ENCODE measurements at regions not wholly inside any gene's neighbourhood (a gene's known extent, or its start where the extent isn't known, plus 50 kb on each side); places are given as distances from the start of the nearest gene placed in this dataset.

GRCh38 chr6:93789532-93789931 is 370.2 kb upstream of the EPHA7 start:
- no peak overlapping the region for H3K4me2 ChIP-seq (ENCODE audit: insufficient read depth, low read length)
- no peaks in the 10 kb centered on the region for H3K79me2 ChIP-seq (ENCODE audit: control insufficient read depth, insufficient read depth, low read length)
- no peak overlapping the region for H3K9ac ChIP-seq (replicated peaks; ENCODE audit: extremely low read depth, insufficient read depth, low read length)
- H3K27me3 ChIP-seq (ENCODE audit: control insufficient read depth in 2 of 2, insufficient read depth in 2 of 2, low read length in 2 of 2) = no peaks in the 10 kb centered on the region
- ChIA-PET CTCF (no interaction called here), POLR2A (no interaction called here)
- TF ChIP-seq POLR2A (IDR thresholded peaks at IDR 0.05; ENCODE audit: low read depth, low read length) (no peak), MAX (IDR thresholded peaks at IDR 0.05; ENCODE audit: insufficient read depth, insufficient read length) (no peak), CTCF (IDR thresholded peaks at IDR 0.05; ENCODE audit: extremely low read depth in 1 of 2, insufficient read depth in 1 of 2, low read depth in 1 of 2, low read length in 2 of 2) (no peak), EZH2 (IDR thresholded peaks at IDR 0.05; ENCODE audit: borderline replicate concordance, low read depth, low read length, severe bottlenecking) (no peak), POLR2AphosphoS5 (IDR thresholded peaks at IDR 0.05; ENCODE audit: insufficient read depth, low read depth, low read length) (no peak), FOS (IDR thresholded peaks at IDR 0.05; ENCODE audit: borderline replicate concordance, insufficient read depth, low read length) (no peak), JUN (IDR thresholded peaks at IDR 0.05; ENCODE audit: borderline replicate concordance, insufficient read depth, insufficient read length, low read depth) (no peak), MYC (IDR thresholded peaks at IDR 0.05; ENCODE audit: low read depth, low read length) (no peak), GATA2 (IDR thresholded peaks at IDR 0.05; ENCODE audit: insufficient read depth, insufficient read length, low read depth, low read length) (no peak)
- H2AFZ ChIP-seq (ENCODE audit: low read depth, low read length) = no peak overlapping the region
- dilution Hi-C loops (cut with MboI; ENCODE audit: extremely low pct_ligation_motif_present, low sequenced_read_pairs) = no loop called here
- H3K36me3 ChIP-seq (ENCODE audit: control insufficient read depth in 2 of 2, extremely low read depth in 1 of 2, insufficient read depth in 2 of 2, low read length in 2 of 2) = no peaks in the 10 kb centered on the region
- FAIRE-seq (no peak), DNase-seq (ENCODE audit: low read depth, low spot score) (no peak)
- H4K20me1 ChIP-seq (replicated peaks; ENCODE audit: control insufficient read depth, extremely low read depth, insufficient read depth, low read length) = no peaks in the 10 kb centered on the region
- H3K4me1 ChIP-seq (ENCODE audit: control insufficient read depth, extremely low read depth, insufficient read depth, low read length) = peaks cover under 1% of the 10 kb centered on the region
- intact Hi-C loops (cut with micrococcal nuclease) = loop anchor here (5.0 kb wide), 1 partner anchor 112 kb away; no protein-coding TSS in a partner anchor
- no peaks in the 10 kb centered on the region for H3K9me1 ChIP-seq (replicated peaks; ENCODE audit: control insufficient read depth, extremely low read depth, insufficient read depth, low read length)
- H3K4me3 ChIP-seq (replicated peaks in 1 of 3; ENCODE audit: insufficient read depth in 1 of 3, low read depth in 1 of 3, low read length in 3 of 3) = no peak overlapping the region
- no peak overlapping the region for H3K27ac ChIP-seq (ENCODE audit: insufficient read depth, low read depth, low read length)
- no TSS peak for BruUV-seq (replicated peaks)
- no peaks in the 10 kb centered on the region for H3K9me3 ChIP-seq (replicated peaks; ENCODE audit: control insufficient read depth, insufficient read depth, low read length)
